Neural cell (in vitro differentiated cells): ENCODE measurements at regions not wholly inside any gene's neighbourhood (a gene's known extent, or its start where the extent isn't known, plus 50 kb on each side); places are given as distances from the start of the nearest gene placed in this dataset.

Source experiments
- CTCF ChIP-seq: fragments of 450-650 bp; IDR thresholded peaks from 2 replicates; pipeline ENCODE4 v1.5.1; 2014; ENCODE audit warnings: antibody characterized with exemption, mild to moderate bottlenecking, moderate library complexity; ENCODE audit not compliant: poor library complexity, severe bottlenecking
- EZH2 ChIP-seq: fragments of 200-600, 300-800 bp; shearing (Covaris generic), sonication (generic); IDR thresholded peaks from 2 replicates; pipeline ENCODE4 v1.6.1; 2014; ENCODE audit warnings: antibody characterized with exemption, low read length, borderline replicate concordance, mild to moderate bottlenecking; ENCODE audit not compliant: insufficient read depth, poor library complexity, severe bottlenecking
- MXI1 ChIP-seq: fragments of 450-650 bp; conservative IDR thresholded peaks from 2 replicates; pipeline ENCODE4 v1.6.1; 2014; ENCODE audit warnings: antibody characterized with exemption, mild to moderate bottlenecking; ENCODE audit not compliant: poor library complexity, severe bottlenecking
- REST ChIP-seq: IDR thresholded peaks from 2 replicates; pipeline ENCODE4 v1.6.1; 2012; ENCODE audit warnings: borderline replicate concordance

- TF ChIP-seq CTCF (no peak), MXI1 (no peak), REST (no peak), EZH2 (no peak)
Measured at GRCh38 chr4:187157380-187157958, 433.8 kb upstream of the FAT1 start.
